OCI-LY3 (cell line): ENCODE measurements at regions not wholly inside any gene's neighbourhood (a gene's known extent, or its start where the extent isn't known, plus 50 kb on each side); places are given as distances from the start of the nearest gene placed in this dataset.
"Not testable (repeated sequence)": the region's sequence is repeated elsewhere in the genome, so short reads cannot be mapped to it uniquely, and the experiment has no call there.

Experiments
- CTCF ChIP-seq: fragments of 200-600, 300-600 bp; sonication (generic); IDR thresholded peaks from 2 replicates; pipeline ENCODE4 v1.5.1; 2014; ENCODE audit warnings: antibody characterized with exemption, low read length, low read depth
- EZH2phosphoT487 ChIP-seq: fragments of 200-600 bp; shearing (Covaris generic); IDR thresholded peaks from 2 replicates; pipeline ENCODE4 v1.6.1; 2018; ENCODE audit warnings: antibody characterized with exemption, mixed run types, low read depth

- not testable (repeated sequence) for TF ChIP-seq CTCF, EZH2phosphoT487
Observed at GRCh38 chr15:84401461-84401860, 165.9 kb downstream of the GOLGA6L4 start.
